ENCODE measurements at regions not wholly inside any gene's neighbourhood (a gene's known extent, or its start where the extent isn't known, plus 50 kb on each side); places are given as distances from the start of the nearest gene placed in this dataset.
A peak's percentile ranks its signal among the peaks of the same experiment; 100 is the strongest.

DNA sequence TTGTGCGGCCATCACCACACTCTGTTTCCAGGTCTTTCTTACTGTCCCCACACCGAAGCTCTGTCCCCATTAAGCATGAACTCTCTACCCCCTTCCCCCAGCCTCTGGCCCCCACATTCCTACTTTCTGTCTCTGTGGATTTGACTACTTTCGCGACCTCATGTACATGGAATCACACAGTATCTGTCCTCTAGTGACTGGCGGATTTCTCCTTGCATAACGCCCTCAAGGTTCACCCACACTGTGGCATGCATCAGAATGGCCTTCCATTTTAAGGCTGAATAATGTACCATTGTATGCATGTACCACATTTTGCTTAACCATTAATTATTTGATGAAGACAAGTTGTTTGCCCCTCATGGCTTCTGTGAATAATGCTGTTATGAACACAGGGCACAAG lies 467.6 kb upstream of the HS6ST1 start:
- no peaks in the 10 kb centered on the region for H3K36me3 ChIP-seq
- no peak overlapping the region for H3K4me3 ChIP-seq
- no peak overlapping the region for H3K27ac ChIP-seq
- no peaks in the 10 kb centered on the region for H3K4me1 ChIP-seq
- H3K27me3 ChIP-seq: peaks cover 9% of the 10 kb centered on the region
- TF ChIP-seq, protein P1, sequence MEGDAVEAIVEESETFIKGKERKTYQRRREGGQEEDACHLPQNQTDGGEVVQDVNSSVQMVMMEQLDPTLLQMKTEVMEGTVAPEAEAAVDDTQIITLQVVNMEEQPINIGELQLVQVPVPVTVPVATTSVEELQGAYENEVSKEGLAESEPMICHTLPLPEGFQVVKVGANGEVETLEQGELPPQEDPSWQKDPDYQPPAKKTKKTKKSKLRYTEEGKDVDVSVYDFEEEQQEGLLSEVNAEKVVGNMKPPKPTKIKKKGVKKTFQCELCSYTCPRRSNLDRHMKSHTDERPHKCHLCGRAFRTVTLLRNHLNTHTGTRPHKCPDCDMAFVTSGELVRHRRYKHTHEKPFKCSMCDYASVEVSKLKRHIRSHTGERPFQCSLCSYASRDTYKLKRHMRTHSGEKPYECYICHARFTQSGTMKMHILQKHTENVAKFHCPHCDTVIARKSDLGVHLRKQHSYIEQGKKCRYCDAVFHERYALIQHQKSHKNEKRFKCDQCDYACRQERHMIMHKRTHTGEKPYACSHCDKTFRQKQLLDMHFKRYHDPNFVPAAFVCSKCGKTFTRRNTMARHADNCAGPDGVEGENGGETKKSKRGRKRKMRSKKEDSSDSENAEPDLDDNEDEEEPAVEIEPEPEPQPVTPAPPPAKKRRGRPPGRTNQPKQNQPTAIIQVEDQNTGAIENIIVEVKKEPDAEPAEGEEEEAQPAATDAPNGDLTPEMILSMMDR (IDR thresholded peaks at IDR 0.05): no peak
- no peaks in the 10 kb centered on the region for H3K9me3 ChIP-seq
- ATAC-seq: no peak
- 72 to 85% methylated on average over 6 of the region's 6 CpGs for WGBS, 2 donors (ENCODE audit: low coverage in 1 of 2)

DNA sequence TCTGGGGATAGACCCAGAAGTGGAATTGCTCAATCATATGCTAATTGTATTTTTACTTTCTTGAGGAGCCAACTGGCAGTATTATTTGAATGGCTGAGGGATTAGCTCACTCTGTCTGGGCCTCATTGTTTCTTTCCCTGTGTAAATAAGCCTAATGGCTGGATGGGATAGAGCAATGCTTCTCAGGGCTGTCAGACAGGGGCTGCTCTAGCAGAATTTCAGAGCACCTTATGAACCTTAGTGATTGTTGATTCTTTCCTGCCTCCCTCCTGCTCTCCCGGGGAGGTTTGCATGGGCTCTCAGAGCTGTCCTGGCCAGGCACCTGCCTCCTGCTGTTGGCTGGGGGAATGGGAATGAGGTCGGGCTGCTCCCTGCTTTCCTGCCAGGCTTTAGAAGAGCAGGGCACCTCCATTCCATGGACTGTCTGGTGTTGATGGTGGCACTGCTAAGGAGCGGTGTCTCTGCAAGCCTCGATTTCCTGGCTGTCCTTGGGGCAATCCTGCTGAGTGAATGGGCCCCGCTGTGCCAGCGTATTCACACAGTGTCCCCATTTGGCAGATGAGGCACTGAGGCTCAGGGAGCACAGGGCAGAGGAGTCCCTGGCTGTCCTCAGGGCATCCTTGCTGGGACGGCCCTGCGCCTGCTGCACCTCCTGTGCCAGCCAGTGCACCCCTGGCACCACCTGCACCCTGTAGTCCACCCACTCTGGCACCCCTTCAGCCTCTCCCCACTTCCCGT lies 468.2 kb upstream of the HS6ST1 start:
- no peaks in the 10 kb centered on the region for H3K4me1 ChIP-seq
- WGBS, 2 donors (ENCODE audit: low coverage in 1 of 2): 90% methylated on average over 3 of the region's 9 CpGs; no CpG with 5 or more reads in 1 of the 2 donors
- H3K27ac ChIP-seq: no peak overlapping the region
- ATAC-seq: peak; percentile 54
- no peak overlapping the region for H3K4me3 ChIP-seq
- no peaks in the 10 kb centered on the region for H3K36me3 ChIP-seq
- TF ChIP-seq EP300 (IDR thresholded peaks at IDR 0.05) (no peak), POLR2AphosphoS5 (IDR thresholded peaks at IDR 0.05) (no peak)
- TF ChIP-seq, protein P1 (IDR thresholded peaks at IDR 0.05): no peak
- H3K9me3 ChIP-seq: no peaks in the 10 kb centered on the region
- H3K27me3 ChIP-seq: peaks cover 9% of the 10 kb centered on the region

- Histone ChIP-seq H3K27ac (no peak overlapping the region), H3K4me1 (no peaks in the 10 kb centered on the region), H3K9me3 (no peaks in the 10 kb centered on the region), H3K36me3 (no peaks in the 10 kb centered on the region), H3K27me3 (peaks cover 7% of the 10 kb centered on the region), H3K4me3 (no peak overlapping the region)
- TF ChIP-seq, protein P1 (IDR thresholded peaks at IDR 0.05): no peak
- TF ChIP-seq POLR2A (IDR thresholded peaks at IDR 0.05) (no peak), POLR2AphosphoS5 (IDR thresholded peaks at IDR 0.05) (no peak)
- no peak for ATAC-seq
- WGBS, 2 donors (ENCODE audit: low coverage in 1 of 2): 80% methylated on average over 1 of the region's 14 CpGs; no CpG with 5 or more reads in 1 of the 2 donors
Measured at GRCh38 chr2:128787616-128788015, 468.9 kb upstream of the HS6ST1 start.

DNA sequence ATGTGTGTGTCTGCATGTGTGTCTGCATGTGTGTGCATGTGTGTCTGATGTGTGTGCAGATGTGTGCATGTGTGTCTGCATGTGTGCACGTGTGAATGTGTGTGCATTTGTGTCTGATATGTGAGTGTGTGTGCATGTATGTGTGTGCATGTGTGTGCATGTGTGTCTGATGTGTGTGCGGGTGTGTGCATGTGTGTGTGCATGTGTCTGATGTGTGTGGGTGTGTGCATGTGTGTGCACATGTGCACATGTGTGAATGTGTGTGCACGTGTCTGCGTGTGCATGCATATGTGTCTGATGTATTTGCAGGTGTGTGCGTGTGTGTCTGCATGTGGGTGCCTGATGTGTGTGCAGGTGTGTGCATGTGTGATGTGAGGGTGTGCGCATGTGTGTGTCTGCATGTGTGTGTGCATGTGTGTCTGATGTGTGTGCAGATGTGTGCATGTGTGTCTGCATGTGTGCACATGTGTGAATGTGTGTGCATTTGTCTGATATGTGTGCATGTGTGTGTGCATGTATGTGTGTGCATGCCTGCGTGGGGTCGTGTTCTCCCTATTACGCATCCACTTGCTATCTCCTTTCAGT lies 470.1 kb upstream of the HS6ST1 start:
- 90% methylated on average over 4 to 8 of the region's 9 CpGs for WGBS, 2 donors (ENCODE audit: low coverage in 1 of 2)
- TF ChIP-seq, protein P1 (IDR thresholded peaks at IDR 0.05): no peak
- no peak for TF ChIP-seq POLR2A (IDR thresholded peaks at IDR 0.05)
- no peak for TF ChIP-seq EP300 (IDR thresholded peaks at IDR 0.05)
- no peak for TF ChIP-seq POLR2AphosphoS5 (IDR thresholded peaks at IDR 0.05)
- ATAC-seq: no peak

GRCh38 chr2:128789221-128789620 lies 470.6 kb upstream of the HS6ST1 start:
- H3K36me3 ChIP-seq: no peaks in the 10 kb centered on the region
- no peaks in the 10 kb centered on the region for H3K9me3 ChIP-seq
- no peak overlapping the region for H3K27ac ChIP-seq
- H3K27me3 ChIP-seq: no peaks in the 10 kb centered on the region
- WGBS, 2 donors (ENCODE audit: low coverage in 1 of 2): 71% methylated on average over 4 of the region's 6 CpGs; no CpG with 5 or more reads in 1 of the 2 donors
- no peaks in the 10 kb centered on the region for H3K4me1 ChIP-seq
- no peak for ATAC-seq
- H3K4me3 ChIP-seq: no peak overlapping the region
- TF ChIP-seq POLR2A (IDR thresholded peaks at IDR 0.05) (no peak), POLR2AphosphoS5 (IDR thresholded peaks at IDR 0.05) (no peak), EP300 (IDR thresholded peaks at IDR 0.05) (no peak)
- TF ChIP-seq, protein P1 (IDR thresholded peaks at IDR 0.05): no peak

More for the DNA sequence above, 470.1 kb upstream of the HS6ST1 start:
- Histone ChIP-seq H3K36me3 (no peaks in the 10 kb centered on the region), H3K27ac (no peak overlapping the region), H3K4me1 (no peaks in the 10 kb centered on the region), H3K27me3 (no peaks in the 10 kb centered on the region), H3K4me3 (no peak overlapping the region), H3K9me3 (no peaks in the 10 kb centered on the region)

All from gastroesophageal sphincter (tissue), 4 donors.